NCI-H345 (cell line): ENCODE measurements at regions not wholly inside any gene's neighbourhood (a gene's known extent, or its start where the extent isn't known, plus 50 kb on each side); places are given as distances from the start of the nearest gene placed in this dataset.

Source experiments
- DNase-seq: peaks from one replicate; lab custom pipeline; 2025; lab: John Stamatoyannopoulos, UW

DNA sequence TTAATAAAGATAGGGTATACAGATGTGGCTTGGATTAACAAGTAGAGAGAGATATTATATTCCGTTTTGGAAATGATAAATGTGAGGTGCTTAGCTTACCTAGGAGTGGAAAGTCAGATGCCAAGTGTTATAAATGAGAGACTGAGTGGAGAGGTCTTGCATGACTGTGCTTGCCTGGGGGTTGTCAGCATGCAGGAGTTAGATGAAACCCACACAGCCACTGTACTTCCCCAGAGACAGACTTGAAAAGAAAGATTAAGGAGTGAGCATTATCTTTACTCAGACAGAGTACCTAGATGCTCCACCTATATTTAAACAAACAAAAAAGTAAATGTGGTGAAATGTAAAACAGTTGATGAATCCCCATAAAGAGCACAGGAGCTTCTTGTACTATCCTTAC is 482.7 kb downstream of the RIT2 start:
- DNase-seq, result peak; percentile 13

DNA sequence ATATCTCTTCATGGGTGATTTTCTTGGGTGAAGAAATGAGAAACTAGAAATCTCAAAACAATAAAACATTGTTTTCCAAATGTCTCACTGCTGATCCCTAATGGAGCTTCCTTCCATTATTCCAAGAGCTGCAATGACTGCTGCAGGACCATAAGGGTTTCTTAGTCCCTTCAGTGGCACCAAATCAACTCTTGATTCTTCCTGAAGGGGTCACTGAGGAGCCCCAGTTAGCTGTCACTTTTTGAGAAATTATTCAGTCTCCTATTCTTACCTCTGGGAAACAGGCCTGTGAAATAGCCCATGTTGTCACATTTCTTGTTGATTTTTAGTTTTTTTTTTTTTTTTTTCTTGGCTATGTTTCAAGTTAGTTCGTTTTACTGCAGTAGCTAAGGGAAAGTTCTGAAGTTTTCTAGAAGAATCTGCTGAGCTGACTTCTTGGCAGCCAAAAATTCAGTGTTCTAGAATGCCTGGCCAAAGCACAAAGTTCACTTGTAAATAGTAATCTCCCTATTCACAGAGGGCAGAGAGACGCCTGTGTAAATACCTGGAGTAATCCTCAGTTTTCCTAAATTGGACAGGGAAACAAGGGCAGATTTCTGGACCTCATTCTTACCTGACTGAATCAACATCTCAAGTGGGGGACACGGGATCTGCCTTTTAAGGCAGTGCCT is 480.0 kb downstream of the RIT2 start:
- no peak for DNase-seq

DNA sequence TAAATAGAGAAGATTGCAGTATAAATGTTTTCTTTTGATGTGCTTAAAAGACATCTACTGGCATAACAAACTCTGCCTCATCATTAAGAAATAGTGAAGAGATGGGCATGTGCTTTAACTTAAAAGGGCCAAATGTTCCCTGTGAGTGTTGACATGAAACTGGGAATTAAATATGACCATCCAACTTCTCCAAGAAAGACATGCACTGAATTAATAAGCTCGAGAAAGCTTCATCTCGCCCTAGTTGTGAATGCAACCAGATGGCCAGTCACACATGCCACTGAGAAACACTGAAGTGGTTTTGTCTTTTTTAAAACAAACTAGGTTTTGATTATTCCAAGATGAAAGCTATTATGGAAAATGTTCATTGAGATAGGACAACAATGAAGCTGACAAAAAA is 479.2 kb downstream of the RIT2 start:
- no peak for DNase-seq

DNA sequence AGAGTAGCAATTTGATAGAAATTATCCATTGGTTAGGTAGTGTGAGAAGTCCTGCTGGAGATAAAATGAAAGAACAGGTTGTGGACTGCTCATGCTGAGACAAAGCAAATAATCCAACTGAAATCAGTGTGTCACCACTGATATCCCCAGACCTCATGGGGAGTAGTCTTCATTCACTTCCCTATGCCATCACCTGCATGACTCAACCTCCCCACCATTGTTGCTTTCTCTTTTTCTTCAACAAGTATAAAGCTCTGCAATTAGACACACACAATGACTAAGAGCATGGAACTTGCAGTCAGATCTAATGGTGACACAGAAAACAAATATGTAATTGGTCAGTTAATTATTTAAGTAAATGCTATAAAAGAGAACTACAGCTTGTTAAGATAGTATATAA is 475.3 kb downstream of the RIT2 start:
- DNase-seq, result no peak

DNA sequence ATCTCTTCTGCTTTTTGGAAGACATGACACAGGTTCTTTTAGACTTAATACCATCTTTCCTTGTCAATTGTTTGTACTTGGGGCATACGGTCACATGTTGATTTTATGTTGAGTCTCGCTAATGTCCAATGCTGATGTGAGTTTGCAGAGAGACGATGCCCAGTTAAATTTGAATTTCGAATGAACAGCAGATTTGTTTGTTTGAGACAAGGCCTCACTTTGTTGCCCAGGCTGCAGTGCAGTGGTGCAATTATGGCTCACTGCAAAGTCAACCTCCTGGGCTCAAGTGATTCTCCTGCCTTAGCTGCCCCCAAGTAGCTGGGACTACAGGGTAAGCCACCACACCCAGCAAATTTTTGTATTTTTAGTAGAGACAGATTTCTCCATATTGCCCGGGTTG is 473.5 kb downstream of the RIT2 start:
- DNase-seq, result no peak

DNA sequence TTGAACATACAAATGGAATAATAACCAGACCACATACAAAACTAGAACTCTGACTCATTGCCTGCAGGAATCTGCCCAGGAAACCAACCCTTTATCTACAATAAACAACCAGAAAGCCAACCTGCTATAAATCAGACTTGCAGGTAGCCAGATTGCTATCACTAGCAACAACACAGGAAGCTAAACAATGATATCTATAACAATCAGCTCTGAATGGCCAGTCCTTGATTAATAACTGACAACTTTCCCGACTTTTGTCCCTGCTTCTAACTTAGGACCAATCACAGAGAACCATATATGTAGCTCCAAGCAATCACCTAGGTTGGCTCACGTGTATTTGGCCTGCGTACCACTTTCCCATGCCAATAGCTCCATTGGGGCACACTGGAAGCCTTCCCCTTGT is 470.8 kb downstream of the RIT2 start:
- no peak for DNase-seq

DNA sequence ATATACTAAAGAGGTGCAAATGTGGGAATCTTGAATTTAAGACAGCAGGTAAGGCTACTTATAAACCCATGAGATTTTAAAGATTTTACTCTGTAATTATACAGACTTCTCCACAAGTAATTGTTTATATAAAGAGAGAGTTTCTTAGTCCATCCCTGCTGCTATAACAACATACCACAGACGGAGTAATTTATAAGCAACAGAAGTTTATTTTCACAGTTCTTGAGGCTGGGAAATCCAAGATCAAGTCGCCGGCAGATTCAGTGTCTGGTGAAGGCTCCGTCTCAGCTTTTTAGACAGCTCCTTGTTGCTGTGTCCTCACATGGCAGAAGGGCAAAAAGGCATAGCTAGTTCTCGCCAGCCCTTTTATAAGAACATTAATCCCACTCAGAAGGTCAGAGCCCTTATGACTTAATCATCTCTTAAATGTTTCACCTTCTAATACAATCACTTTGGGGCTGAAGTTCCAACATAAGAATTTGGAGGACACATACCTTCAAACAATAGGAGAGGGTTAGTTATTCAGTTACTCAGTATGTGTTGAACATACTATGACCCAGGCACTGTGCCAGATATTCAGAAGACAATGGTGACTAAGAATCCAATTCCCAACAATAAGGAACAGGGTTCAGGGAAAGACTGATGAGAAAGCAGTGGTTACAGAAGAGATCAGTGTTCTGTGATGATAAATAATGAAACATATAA is 466.0 kb downstream of the RIT2 start:
- DNase-seq, result no peak

DNA sequence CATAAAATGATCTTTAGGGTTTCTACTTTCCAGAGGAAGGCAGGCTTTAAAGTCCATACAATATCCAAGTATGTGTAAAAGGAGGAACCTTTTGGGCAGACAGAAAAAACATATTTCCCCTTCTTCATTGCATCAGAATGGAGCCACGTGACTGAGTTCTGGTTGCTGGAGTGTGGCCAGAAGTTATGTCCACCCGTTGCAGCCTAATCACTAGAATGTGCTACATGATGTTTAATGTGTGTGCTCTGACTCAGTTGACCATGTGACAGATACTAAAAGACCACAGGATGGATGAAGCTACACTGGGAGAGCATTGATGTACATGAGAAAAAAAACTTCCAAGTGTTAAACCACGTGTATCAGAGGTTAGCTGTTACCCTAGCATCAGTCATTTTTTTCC is 460.9 kb downstream of the RIT2 start:
- DNase-seq, result no peak

DNA sequence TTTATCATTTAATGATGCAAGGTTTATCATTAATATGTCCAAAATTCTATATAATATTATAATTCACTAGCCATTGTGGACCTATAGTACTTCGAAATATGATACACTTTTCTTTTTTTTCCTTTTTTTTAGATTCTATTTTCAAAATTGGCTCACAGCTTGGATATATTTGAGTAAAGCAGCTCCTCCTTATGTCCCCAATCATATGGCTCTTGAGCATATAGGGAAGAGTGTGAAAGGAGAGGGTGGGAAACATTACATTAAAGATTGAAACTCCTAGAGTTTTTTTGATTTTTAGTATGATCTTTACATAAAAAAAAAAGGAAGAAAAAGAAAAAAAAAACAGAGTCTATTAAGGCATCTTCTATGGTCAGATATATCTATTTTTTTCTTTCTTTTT is 457.9 kb downstream of the RIT2 start:
- no peak for DNase-seq

DNA sequence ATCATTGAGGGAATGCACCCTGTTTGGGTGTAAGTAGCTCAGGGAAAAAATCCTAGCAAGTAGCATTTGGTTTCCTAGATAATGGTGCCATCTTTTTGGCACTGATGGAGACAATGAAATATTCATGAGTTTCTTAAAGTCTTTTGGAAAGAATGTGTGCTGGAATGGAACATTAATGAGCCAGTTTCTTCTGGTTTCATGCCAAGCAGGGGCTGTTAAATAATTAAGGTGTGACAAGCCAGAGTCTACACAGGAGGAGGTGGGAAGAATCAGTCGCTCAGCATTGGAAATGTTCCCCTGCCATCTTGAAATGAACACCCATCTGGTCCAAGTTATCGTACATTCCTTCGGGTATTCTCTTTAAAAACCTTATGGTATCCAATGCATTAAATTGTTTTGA is 457.3 kb downstream of the RIT2 start:
- no peak for DNase-seq

DNA sequence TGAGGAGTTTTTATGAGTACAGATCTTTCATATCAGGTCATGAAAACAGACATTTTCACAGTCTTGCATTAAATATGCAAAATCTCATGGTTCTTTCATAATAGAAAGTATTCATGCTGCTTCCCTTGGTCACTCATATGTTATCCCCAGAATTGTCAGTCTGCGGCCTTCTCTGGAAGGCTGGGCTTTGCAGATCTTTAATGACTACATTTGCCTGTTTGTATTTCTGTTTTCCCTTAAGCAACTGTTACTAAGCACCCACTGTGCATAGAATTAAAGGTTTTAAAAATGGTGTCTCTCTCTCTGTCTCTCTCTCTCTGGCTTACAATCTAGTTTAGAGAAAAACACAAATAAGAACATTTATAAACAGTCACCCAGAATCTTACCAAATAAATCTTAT is 456.3 kb downstream of the RIT2 start:
- no peak for DNase-seq

DNA sequence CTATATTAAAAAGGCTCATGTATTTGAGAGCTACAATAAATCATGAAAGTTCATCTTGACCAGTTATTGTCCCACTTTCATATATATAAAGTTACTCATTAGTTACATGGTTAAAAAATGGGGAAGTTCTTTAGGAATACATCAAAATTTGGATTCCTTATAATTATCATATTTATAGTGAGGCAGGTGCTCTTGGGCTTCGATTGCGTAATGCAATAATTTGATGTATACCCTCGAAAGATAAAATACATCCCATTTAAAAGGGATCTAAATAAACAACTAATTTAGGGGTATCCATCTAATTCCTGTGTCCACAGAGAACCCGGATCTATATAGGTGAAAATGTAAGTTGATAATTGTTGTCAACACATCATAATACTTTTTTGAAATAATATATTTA is 444.6 kb downstream of the RIT2 start:
- no peak for DNase-seq

DNA sequence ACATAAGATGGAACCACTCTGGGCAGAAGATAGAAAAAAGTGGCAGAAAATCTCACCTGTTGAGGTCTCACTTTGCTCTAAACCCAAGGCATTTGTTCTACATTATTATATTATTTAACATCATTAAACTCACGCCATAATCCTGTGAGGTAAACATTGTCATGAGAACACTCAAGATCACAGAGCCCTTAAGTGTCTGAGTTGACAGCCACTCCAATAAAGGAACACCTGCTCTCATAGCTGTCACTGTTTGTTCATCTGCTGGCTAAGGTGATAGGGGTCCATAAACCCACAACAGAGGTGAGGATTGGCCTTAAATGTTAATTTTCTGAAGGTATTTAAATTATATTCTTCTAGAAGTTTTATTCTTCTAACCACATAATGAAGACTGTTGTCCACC is 439.7 kb downstream of the RIT2 start:
- peak; percentile 88 for DNase-seq

DNA sequence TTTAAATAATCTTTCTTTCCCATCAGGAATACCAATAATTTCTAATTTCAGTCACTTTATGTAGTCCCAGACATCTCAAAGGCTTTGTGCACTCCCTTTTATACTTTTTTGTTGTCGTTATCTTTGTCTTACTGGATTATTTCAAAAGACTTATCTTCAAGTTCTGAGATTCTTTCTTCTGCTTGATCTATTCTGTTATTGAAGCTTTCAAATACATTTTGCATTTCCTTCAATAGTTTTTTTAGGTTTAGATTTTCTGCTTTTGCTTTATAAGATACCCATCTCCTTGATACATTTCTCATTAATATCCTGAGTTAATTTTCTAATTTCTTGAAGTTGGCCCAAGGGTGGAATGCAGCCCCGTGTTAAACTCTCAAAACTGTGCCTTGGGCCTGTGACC is 432.4 kb downstream of the RIT2 start:
- DNase-seq, result no peak

DNA sequence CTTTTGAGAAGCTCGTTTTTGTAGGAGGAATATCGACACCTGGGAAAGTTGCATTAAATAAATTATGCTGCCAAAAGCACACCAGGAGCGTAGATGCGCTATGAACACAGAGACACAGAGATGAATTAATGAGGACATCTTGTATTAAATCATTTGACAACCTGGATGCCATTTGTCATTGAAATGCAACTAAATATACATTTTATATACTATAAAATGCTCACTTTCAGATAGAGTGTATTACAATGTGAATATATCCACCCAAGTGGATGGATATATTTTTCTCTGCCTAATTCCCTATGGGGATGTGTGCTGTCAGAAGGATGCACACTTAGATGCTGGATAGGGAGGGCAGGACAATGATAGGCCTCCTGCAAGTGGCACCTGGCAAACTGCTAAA is 426.2 kb downstream of the RIT2 start:
- no peak for DNase-seq
